ENCODE measurements at regions not wholly inside any gene's neighbourhood (a gene's known extent, or its start where the extent isn't known, plus 50 kb on each side); places are given as distances from the start of the nearest gene placed in this dataset.

DNA sequence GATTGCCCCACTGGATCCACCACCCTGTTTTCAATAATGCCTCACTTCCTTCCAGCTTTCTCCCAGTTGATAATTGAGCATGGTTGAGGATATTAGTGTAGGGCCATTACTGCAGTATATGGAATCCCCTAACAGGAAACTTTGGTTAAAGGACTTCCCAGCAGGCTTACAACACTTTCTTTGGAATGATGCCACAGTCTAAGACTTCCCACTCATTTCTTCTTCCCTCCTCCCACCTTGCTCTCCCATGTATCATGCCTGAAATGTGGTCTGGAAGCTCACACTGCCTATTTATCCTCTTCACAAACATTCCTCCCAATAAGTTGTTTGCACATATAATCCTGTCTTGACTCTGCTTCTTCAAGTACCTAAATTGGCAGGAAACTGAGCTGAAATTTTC lies 863.3 kb downstream of the CENPC start:
- TF ChIP-seq OSR1 (CRISPR knock-in tag; IDR thresholded peaks at IDR 0.05) = no peak
- no peak for TF ChIP-seq ZC3H10 (CRISPR knock-in tag; IDR thresholded peaks at IDR 0.05)
- no peak for TF ChIP-seq ZNF8 (CRISPR knock-in tag; IDR thresholded peaks at IDR 0.05)
- TF ChIP-seq BACH2 (CRISPR knock-in tag; IDR thresholded peaks at IDR 0.05; ENCODE audit: borderline replicate concordance) = no peak
- TF ChIP-seq ZNF565 (CRISPR knock-in tag; conservative IDR thresholded peaks at IDR 0.05; ENCODE audit: low read depth) = no peak
- no peak for TF ChIP-seq ZFP3 (CRISPR knock-in tag; IDR thresholded peaks at IDR 0.05)
- TF ChIP-seq ARNTL (CRISPR knock-in tag; IDR thresholded peaks at IDR 0.05; ENCODE audit: borderline replicate concordance, low read depth) = no peak
- TF ChIP-seq, protein P1, sequence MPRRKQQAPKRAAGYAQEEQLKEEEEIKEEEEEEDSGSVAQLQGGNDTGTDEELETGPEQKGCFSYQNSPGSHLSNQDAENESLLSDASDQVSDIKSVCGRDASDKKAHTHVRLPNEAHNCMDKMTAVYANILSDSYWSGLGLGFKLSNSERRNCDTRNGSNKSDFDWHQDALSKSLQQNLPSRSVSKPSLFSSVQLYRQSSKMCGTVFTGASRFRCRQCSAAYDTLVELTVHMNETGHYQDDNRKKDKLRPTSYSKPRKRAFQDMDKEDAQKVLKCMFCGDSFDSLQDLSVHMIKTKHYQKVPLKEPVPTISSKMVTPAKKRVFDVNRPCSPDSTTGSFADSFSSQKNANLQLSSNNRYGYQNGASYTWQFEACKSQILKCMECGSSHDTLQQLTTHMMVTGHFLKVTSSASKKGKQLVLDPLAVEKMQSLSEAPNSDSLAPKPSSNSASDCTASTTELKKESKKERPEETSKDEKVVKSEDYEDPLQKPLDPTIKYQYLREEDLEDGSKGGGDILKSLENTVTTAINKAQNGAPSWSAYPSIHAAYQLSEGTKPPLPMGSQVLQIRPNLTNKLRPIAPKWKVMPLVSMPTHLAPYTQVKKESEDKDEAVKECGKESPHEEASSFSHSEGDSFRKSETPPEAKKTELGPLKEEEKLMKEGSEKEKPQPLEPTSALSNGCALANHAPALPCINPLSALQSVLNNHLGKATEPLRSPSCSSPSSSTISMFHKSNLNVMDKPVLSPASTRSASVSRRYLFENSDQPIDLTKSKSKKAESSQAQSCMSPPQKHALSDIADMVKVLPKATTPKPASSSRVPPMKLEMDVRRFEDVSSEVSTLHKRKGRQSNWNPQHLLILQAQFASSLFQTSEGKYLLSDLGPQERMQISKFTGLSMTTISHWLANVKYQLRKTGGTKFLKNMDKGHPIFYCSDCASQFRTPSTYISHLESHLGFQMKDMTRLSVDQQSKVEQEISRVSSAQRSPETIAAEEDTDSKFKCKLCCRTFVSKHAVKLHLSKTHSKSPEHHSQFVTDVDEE (CRISPR knock-in tag; IDR thresholded peaks at IDR 0.05) = no peak
- ATAC-seq = no peak

DNA sequence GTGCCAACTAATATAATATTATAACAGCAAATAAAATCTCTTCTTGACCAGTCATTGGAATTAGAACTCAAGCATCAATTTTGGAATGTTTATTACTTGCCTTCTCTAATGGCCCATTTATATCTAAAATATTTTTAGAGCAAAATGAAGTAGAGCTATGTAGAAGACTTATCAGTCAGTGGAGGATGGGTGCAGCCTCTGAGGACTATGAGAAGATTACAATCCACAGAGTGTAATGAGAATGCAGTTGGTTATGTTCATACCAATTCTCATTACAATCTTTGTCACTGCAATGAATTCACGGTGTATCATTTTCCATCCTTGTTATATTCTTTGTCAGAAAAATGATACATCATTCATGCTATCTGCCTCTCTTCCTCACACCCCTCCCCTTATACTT lies 878.1 kb downstream of the CENPC start:
- TF ChIP-seq ESRRG (CRISPR knock-in tag; IDR thresholded peaks at IDR 0.05) (no peak), SNAI2 (CRISPR knock-in tag; IDR thresholded peaks at IDR 0.05) (no peak), BACH2 (CRISPR knock-in tag; IDR thresholded peaks at IDR 0.05; ENCODE audit: borderline replicate concordance) (no peak), GLIS3 (CRISPR knock-in tag; IDR thresholded peaks at IDR 0.05) (no peak), ZFP30 (CRISPR knock-in tag; IDR thresholded peaks at IDR 0.05) (no peak), RARB (CRISPR knock-in tag; IDR thresholded peaks at IDR 0.05) (no peak), ZNF70 (CRISPR knock-in tag; IDR thresholded peaks at IDR 0.05) (no peak)
- no peak for ATAC-seq

DNA sequence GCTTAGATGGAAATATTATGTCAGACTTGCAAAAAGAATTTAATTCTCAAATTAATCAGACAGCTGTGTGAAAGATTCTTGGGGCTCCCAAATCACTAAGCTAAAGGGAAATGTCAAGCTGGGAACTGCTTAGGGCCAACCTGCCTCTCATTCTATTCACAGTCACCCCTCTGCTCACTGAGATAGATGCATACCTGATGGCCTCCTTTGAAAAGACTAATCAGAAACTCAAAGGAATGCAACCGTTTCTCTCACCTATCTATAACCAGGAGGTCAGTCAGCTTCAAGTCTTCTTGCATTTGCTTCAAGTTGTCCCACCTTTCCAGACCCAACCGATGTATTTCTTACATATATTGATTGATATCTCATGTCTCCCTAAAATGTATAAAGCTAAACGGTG lies 882.7 kb downstream of the CENPC start:
- no peak for ATAC-seq
- TF ChIP-seq BACH2 (CRISPR knock-in tag; IDR thresholded peaks at IDR 0.05; ENCODE audit: borderline replicate concordance) (no peak), TCF4 (CRISPR knock-in tag; IDR thresholded peaks at IDR 0.05; ENCODE audit: borderline replicate concordance) (no peak), ISL1 (CRISPR knock-in tag; IDR thresholded peaks at IDR 0.05) (no peak), PPARA (CRISPR knock-in tag; IDR thresholded peaks at IDR 0.05; ENCODE audit: borderline replicate concordance) (no peak), OSR1 (CRISPR knock-in tag; IDR thresholded peaks at IDR 0.05) (no peak), ZNF565 (CRISPR knock-in tag; conservative IDR thresholded peaks at IDR 0.05; ENCODE audit: low read depth) (no peak), ESRRG (CRISPR knock-in tag; IDR thresholded peaks at IDR 0.05) (no peak), ZFP3 (CRISPR knock-in tag; IDR thresholded peaks at IDR 0.05) (no peak), TOX (CRISPR knock-in tag; IDR thresholded peaks at IDR 0.05; ENCODE audit: borderline replicate concordance) (no peak), ZNF8 (CRISPR knock-in tag; IDR thresholded peaks at IDR 0.05) (no peak), CSDC2 (CRISPR knock-in tag; IDR thresholded peaks at IDR 0.05) (no peak), GLIS3 (CRISPR knock-in tag; IDR thresholded peaks at IDR 0.05) (no peak), ZNF70 (CRISPR knock-in tag; IDR thresholded peaks at IDR 0.05) (no peak), SNAI2 (CRISPR knock-in tag; IDR thresholded peaks at IDR 0.05) (no peak), ARNTL (CRISPR knock-in tag; IDR thresholded peaks at IDR 0.05; ENCODE audit: borderline replicate concordance, low read depth) (no peak)
- TF ChIP-seq, protein P2, sequence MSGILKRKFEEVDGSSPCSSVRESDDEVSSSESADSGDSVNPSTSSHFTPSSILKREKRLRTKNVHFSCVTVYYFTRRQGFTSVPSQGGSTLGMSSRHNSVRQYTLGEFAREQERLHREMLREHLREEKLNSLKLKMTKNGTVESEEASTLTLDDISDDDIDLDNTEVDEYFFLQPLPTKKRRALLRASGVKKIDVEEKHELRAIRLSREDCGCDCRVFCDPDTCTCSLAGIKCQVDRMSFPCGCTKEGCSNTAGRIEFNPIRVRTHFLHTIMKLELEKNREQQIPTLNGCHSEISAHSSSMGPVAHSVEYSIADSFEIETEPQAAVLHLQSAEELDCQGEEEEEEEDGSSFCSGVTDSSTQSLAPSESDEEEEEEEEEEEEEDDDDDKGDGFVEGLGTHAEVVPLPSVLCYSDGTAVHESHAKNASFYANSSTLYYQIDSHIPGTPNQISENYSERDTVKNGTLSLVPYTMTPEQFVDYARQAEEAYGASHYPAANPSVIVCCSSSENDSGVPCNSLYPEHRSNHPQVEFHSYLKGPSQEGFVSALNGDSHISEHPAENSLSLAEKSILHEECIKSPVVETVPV (CRISPR knock-in tag; IDR thresholded peaks at IDR 0.05) = no peak
- TF ChIP-seq, protein P3, sequence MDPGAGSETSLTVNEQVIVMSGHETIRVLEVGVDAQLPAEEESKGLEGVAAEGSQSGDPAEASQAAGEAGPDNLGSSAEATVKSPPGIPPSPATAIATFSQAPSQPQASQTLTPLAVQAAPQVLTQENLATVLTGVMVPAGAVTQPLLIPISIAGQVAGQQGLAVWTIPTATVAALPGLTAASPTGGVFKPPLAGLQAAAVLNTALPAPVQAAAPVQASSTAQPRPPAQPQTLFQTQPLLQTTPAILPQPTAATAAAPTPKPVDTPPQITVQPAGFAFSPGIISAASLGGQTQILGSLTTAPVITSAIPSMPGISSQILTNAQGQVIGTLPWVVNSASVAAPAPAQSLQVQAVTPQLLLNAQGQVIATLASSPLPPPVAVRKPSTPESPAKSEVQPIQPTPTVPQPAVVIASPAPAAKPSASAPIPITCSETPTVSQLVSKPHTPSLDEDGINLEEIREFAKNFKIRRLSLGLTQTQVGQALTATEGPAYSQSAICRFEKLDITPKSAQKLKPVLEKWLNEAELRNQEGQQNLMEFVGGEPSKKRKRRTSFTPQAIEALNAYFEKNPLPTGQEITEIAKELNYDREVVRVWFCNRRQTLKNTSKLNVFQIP (CRISPR knock-in tag; IDR thresholded peaks at IDR 0.05; ENCODE audit: borderline replicate concordance, low read depth) = no peak
- TF ChIP-seq, protein P1 (CRISPR knock-in tag; IDR thresholded peaks at IDR 0.05) = no peak
- TF ChIP-seq, protein P4, sequence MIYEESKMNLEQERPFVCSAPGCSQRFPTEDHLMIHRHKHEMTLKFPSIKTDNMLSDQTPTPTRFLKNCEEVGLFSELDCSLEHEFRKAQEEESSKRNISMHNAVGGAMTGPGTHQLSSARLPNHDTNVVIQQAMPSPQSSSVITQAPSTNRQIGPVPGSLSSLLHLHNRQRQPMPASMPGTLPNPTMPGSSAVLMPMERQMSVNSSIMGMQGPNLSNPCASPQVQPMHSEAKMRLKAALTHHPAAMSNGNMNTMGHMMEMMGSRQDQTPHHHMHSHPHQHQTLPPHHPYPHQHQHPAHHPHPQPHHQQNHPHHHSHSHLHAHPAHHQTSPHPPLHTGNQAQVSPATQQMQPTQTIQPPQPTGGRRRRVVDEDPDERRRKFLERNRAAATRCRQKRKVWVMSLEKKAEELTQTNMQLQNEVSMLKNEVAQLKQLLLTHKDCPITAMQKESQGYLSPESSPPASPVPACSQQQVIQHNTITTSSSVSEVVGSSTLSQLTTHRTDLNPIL (CRISPR knock-in tag; IDR thresholded peaks at IDR 0.05; ENCODE audit: low read depth) = no peak
